SU-DHL-6 (cell line): ENCODE measurements at regions not wholly inside any gene's neighbourhood (a gene's known extent, or its start where the extent isn't known, plus 50 kb on each side); places are given as distances from the start of the nearest gene placed in this dataset.

Experiments
- H2AFZ ChIP-seq: fragments of 200-600 bp; sonication (generic); 2 replicates; pipeline ENCODE4 v1.6.1; 2014; ENCODE audit warnings: low read depth, mild to moderate bottlenecking, moderate library complexity, mixed read lengths, antibody characterized with exemption, low read length; ENCODE audit not compliant: severe bottlenecking
- H3F3A ChIP-seq: fragments of 200-600 bp; shearing (Covaris generic); 2 replicates; pipeline ENCODE4 v1.6.0; 2016; ENCODE audit warnings: antibody characterized with exemption, mild to moderate bottlenecking; ENCODE audit not compliant: insufficient read depth
- H3K27ac ChIP-seq: fragments of 200-600 bp; sonication (generic); 2 replicates; pipeline ENCODE4 v1.5.1; 2016; ENCODE audit warnings: low read depth, mild to moderate bottlenecking, low read length, moderate library complexity, mixed read lengths
- H3K27me3 ChIP-seq: fragments of 200-600 bp; sonication (generic), shearing (Covaris generic); 2 replicates; pipeline ENCODE4 v1.6.0; 2014; ENCODE audit warnings: mild to moderate bottlenecking, low read length
- H3K36me3 ChIP-seq: fragments of 200-600 bp; sonication (generic); 2 replicates; pipeline ENCODE4 v1.6.1; 2014; ENCODE audit warnings: mild to moderate bottlenecking, low read length, mixed read lengths
- H3K4me2 ChIP-seq: fragments of 300-600, 200-600 bp; shearing (Covaris generic), sonication (generic); 2 replicates; pipeline ENCODE4 v1.6.0; 2014; ENCODE audit warnings: low read length, low read depth, mild to moderate bottlenecking; ENCODE audit not compliant: poor library complexity, severe bottlenecking
- H3K4me3 ChIP-seq: fragments of 200-600 bp; sonication (generic); 2 replicates; pipeline ENCODE4 v1.5.1; 2014; ENCODE audit warnings: antibody characterized with exemption, low read length, mild to moderate bottlenecking, mixed read lengths; ENCODE audit not compliant: insufficient read depth, poor library complexity, severe bottlenecking
- H3K79me2 ChIP-seq: fragments of 200-600 bp; sonication (generic); 2 replicates; pipeline ENCODE4 v1.6.1; 2014; ENCODE audit warnings: mild to moderate bottlenecking, low read length, moderate library complexity; ENCODE audit not compliant: insufficient read depth
- H3K9ac ChIP-seq: fragments of 200-600 bp; sonication (generic); 2 replicates; pipeline ENCODE4 v1.7.0; 2014; ENCODE audit warnings: mild to moderate bottlenecking, low read length
- H3K9me2 ChIP-seq: fragments of 200-600 bp; sonication (generic); replicated peaks from 2 replicates; pipeline ENCODE4 v1.6.1; 2014; ENCODE audit warnings: low read length; ENCODE audit not compliant: insufficient read depth
- H3K9me3 ChIP-seq: fragments of 200-600 bp; sonication (generic); 2 replicates; pipeline ENCODE4 v1.6.1; 2014; ENCODE audit warnings: low read length, mixed read lengths; ENCODE audit not compliant: insufficient read depth
- H4K20me1 ChIP-seq: fragments of 200-600 bp; sonication (generic); 2 replicates; pipeline ENCODE4 v1.6.1; 2014; ENCODE audit warnings: low read depth, mild to moderate bottlenecking, antibody characterized with exemption, low read length, moderate library complexity, mixed read lengths
- CTCF ChIP-seq: fragments of 200-600 bp; sonication (generic); IDR thresholded peaks from one replicate; pipeline ENCODE4 v1.5.1; 2017; ENCODE audit warnings: antibody characterized with exemption, mild to moderate bottlenecking, low read length, moderate library complexity; ENCODE audit not compliant: insufficient read depth, poor library complexity, severe bottlenecking
- EZH2phosphoT487 ChIP-seq: fragments of 200-600 bp; sonication (generic), shearing (Covaris generic); conservative IDR thresholded peaks from 2 replicates; pipeline ENCODE4 v1.6.1; 2018; ENCODE audit warnings: mild to moderate bottlenecking, antibody characterized with exemption, low read length, moderate library complexity, mixed read lengths

DNA sequence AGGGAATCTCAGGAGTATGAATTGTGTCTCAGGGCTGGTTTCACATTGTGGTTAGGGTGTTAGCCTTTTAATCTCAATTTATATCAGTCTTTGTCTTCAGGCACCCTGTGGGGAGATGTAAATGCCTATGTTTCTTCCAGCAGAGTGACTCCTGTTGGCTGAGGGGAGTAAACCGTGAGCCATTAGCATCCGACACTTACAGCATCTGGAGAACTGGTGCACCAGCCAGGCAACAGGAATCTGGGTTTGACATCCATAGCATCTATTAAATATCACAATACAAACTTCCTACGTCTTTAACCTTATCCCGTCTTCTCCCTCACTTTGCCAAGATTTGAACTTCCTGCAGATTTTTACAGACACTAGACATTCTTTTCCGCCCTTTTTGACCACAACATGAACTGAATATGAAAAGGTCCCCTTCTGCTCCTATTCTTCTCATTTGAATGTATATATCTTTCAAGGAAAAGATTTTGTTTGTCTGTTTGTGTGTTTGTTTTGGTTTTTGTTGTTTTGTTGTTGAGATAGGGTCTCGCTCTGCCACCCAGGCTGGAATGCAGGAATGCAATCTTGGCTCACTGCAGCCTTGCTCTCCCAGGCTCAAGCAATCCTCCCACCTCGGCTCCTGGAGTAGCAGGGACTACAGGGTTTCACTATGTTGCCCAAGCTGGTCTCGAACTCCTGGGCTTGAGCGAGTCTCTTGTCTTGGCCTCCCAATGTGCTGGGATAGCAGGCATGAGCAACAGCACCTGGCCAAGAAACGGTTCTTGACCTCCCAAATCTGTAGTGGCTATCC is 626.2 kb downstream of the TLR4 start:
- no peak overlapping the region for H3K4me3 ChIP-seq
- H3K79me2 ChIP-seq, result no peaks in the 10 kb centered on the region
- no peak overlapping the region for H3K4me2 ChIP-seq
- TF ChIP-seq CTCF, result no peak
- no peak for TF ChIP-seq EZH2phosphoT487
- no peaks in the 10 kb centered on the region for H4K20me1 ChIP-seq
- H3K9me2 ChIP-seq, result no peaks in the 10 kb centered on the region
- no peaks in the 10 kb centered on the region for H3K36me3 ChIP-seq
- H3K27me3 ChIP-seq, result no peaks in the 10 kb centered on the region
- no peaks in the 10 kb centered on the region for H3K9me3 ChIP-seq
- H3F3A ChIP-seq, result no peaks in the 10 kb centered on the region
- no peak overlapping the region for H3K9ac ChIP-seq
- no peak overlapping the region for H3K27ac ChIP-seq
- no peak overlapping the region for H2AFZ ChIP-seq

DNA sequence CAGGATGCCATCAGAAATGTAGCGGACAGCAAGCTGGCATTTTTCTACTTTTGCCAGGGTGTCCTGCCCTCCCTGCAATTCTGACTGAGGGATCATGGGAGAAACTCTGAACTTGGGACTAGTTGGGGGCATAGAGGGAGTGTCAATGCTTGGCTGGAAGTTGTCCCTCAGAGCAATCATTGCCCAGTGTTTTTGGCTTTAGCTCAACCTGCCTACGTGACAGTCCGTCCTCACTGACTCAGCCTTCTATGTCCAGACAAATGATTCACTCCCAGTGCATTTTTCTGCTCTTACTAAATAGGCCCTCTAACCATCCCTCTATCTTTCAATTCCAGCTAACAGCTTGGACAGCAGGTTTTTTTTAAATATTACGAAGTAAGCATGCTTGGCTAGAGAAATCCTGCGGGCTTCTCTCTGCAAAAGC is 627.4 kb downstream of the TLR4 start:
- Histone ChIP-seq H4K20me1 (no peaks in the 10 kb centered on the region), H3K9me3 (no peaks in the 10 kb centered on the region), H3K9ac (no peak overlapping the region), H3K4me3 (no peak overlapping the region), H3K79me2 (no peaks in the 10 kb centered on the region), H3K36me3 (no peaks in the 10 kb centered on the region), H3K9me2 (no peaks in the 10 kb centered on the region), H3F3A (no peaks in the 10 kb centered on the region), H3K4me2 (no peak overlapping the region), H3K27ac (no peak overlapping the region), H3K27me3 (no peaks in the 10 kb centered on the region), H2AFZ (no peak overlapping the region)
- TF ChIP-seq CTCF (no peak), EZH2phosphoT487 (no peak)

GRCh38 chr9:118336250-118336942 is 632.2 kb downstream of the TLR4 start:
- no peak for TF ChIP-seq CTCF
- no peak for TF ChIP-seq EZH2phosphoT487
- no peaks in the 10 kb centered on the region for H3K79me2 ChIP-seq
- no peaks in the 10 kb centered on the region for H3F3A ChIP-seq
- no peak overlapping the region for H2AFZ ChIP-seq
- H3K36me3 ChIP-seq, result no peaks in the 10 kb centered on the region
- H3K9me2 ChIP-seq, result no peaks in the 10 kb centered on the region
- no peak overlapping the region for H3K27ac ChIP-seq
- H3K27me3 ChIP-seq, result no peaks in the 10 kb centered on the region
- H4K20me1 ChIP-seq, result no peaks in the 10 kb centered on the region
- no peak overlapping the region for H3K4me2 ChIP-seq
- H3K9me3 ChIP-seq, result no peaks in the 10 kb centered on the region
- no peak overlapping the region for H3K4me3 ChIP-seq
- H3K9ac ChIP-seq, result no peak overlapping the region
